ENCODE measurements at regions not wholly inside any gene's neighbourhood (a gene's known extent, or its start where the extent isn't known, plus 50 kb on each side); places are given as distances from the start of the nearest gene placed in this dataset.

DNA sequence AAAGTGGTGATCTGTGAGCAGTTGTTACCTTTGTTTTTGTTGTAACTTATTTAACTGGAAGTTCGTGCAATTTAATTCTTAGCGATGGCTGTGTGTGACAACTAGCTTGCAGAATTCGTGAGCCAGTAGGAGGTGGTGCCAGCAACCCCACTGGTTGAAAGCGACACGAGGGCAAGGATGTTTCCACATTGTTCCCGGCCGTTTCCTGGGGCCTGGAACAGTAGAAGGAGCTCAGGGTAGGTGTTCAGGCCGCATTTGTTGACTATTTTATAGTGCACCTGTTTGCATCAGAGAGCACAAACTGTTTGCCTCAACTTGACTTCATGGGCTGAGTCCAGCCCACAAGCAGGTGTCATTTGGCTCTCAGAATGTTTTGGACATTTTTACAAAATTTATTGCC, 112.1 kb upstream of the PTPN1 start:
- TF ChIP-seq, protein P1, sequence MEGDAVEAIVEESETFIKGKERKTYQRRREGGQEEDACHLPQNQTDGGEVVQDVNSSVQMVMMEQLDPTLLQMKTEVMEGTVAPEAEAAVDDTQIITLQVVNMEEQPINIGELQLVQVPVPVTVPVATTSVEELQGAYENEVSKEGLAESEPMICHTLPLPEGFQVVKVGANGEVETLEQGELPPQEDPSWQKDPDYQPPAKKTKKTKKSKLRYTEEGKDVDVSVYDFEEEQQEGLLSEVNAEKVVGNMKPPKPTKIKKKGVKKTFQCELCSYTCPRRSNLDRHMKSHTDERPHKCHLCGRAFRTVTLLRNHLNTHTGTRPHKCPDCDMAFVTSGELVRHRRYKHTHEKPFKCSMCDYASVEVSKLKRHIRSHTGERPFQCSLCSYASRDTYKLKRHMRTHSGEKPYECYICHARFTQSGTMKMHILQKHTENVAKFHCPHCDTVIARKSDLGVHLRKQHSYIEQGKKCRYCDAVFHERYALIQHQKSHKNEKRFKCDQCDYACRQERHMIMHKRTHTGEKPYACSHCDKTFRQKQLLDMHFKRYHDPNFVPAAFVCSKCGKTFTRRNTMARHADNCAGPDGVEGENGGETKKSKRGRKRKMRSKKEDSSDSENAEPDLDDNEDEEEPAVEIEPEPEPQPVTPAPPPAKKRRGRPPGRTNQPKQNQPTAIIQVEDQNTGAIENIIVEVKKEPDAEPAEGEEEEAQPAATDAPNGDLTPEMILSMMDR (IDR thresholded peaks at IDR 0.05; ENCODE audit: insufficient read depth, low read length, poor library complexity, severe bottlenecking) = no peak
- no peak for TF ChIP-seq EZH2phosphoT487 (conservative IDR thresholded peaks at IDR 0.05; ENCODE audit: low read length)

Data from SU-DHL-6 (cell line).